HCT116 (cell line): ENCODE measurements at regions not wholly inside any gene's neighbourhood (a gene's known extent, or its start where the extent isn't known, plus 50 kb on each side); places are given as distances from the start of the nearest gene placed in this dataset.

ENCODE experiments used
- ATAC-seq: fragments of 200-7000 bp; cut with Tn5 transposase; 2 replicates; pipeline ENCODE4 v1.9.1; 2020; ENCODE audit warnings: mild to moderate bottlenecking, moderate library complexity
- BruUV-seq: library from RNA; stranded (reverse); fragments of 400-500 nt; replicated peaks from 2 replicates; lab custom pipeline; 2021; lab: Mats Ljungman, UMichigan
- CTCF ChIA-PET: fragments of 300-600 bp; sonication (Branson Sonifier 250); formaldehyde crosslinking; loops from one replicate; lab custom pipeline; 2021; ENCODE audit warnings: antibody characterized with exemption; lab: Charles Lee
- POLR2A ChIA-PET: fragments of 300-600, 350-600 bp; sonication (Branson Sonifier 250); formaldehyde crosslinking; loops from one replicate; lab custom pipeline; 2021; ENCODE audit warnings: antibody characterized with exemption; lab: Charles Lee
- RAD21 ChIA-PET, 2 experiments: fragments of 300-600 bp; sonication (Branson Sonifier 250); formaldehyde crosslinking; loops; one replicate each; lab custom pipeline; 2023; ENCODE audit warnings: low total read pairs in 2 of 2; ENCODE audit not compliant: uncharacterized antibody in 2 of 2, unreplicated experiment in 2 of 2, low non-redundant PET in 1 of 2; lab: Charles Lee
- DNase-seq: peaks from one replicate; pipeline ENCODE4 v3.0.0-alpha.2; 2010; ENCODE audit warnings: low read depth, low spot score
- H2AFZ ChIP-seq: fragments of 200-600 bp; shearing (Covaris generic), sonication (generic); 2 replicates; pipeline ENCODE4 v1.6.1; 2017; ENCODE audit warnings: low read depth, mixed run types, mixed read lengths, antibody characterized with exemption, low read length; ENCODE audit not compliant: poor library complexity, severe bottlenecking
- H3K27ac ChIP-seq: 2 replicates; pipeline ENCODE4 v1.5.1; 2012; ENCODE audit warnings: low read depth, low read length
- H3K27me3 ChIP-seq: fragments of 200-600 bp; sonication (generic); 2 replicates; pipeline ENCODE4 v1.6.1; 2016; ENCODE audit warnings: mixed run types, low read length, mixed read lengths; ENCODE audit not compliant: insufficient read depth
- H3K36me3 ChIP-seq, 2 experiments: fragments of 200-500 bp in 1 of 2; fragments of 200-600 bp in 1 of 2; sonication (Bioruptor generic) in 1 of 2; sonication (generic) in 1 of 2; 2 replicates each; pipeline versions ENCODE4 v1.5.1 to v1.6.1; 2014 to 2016; ENCODE audit warnings: low read length in 2 of 2, inconsistent platforms in 1 of 2, mixed read lengths in 1 of 2, mixed run types in 1 of 2; ENCODE audit not compliant: insufficient read depth in 2 of 2, control insufficient read depth in 1 of 2
- H3K4me1 ChIP-seq, 2 experiments: fragments of 200-600 bp in 1 of 2; sonication (generic) in 1 of 2; 2 replicates each; pipeline versions ENCODE4 v1.5.1 to v1.6.1; 2012 to 2017; ENCODE audit warnings: low read length in 2 of 2, inconsistent platforms in 1 of 2, mild to moderate bottlenecking in 1 of 2, mixed read lengths in 1 of 2, mixed run types in 1 of 2, moderate library complexity in 1 of 2; ENCODE audit not compliant: insufficient read depth in 2 of 2, control insufficient read depth in 1 of 2
- H3K4me2 ChIP-seq: fragments of 200-600 bp; sonication (generic); 2 replicates; pipeline ENCODE4 v1.6.1; 2017; ENCODE audit warnings: mixed run types, low read length, mixed read lengths
- H3K4me3 ChIP-seq, 2 experiments: fragments of 200-600 bp in 1 of 2; sonication (generic) in 1 of 2; replicated peaks in 1 of 2; 2 replicates each; pipeline ENCODE4 v1.5.1; 2011 to 2016; ENCODE audit warnings: low read length in 2 of 2, control low read depth in 1 of 2, low read depth in 1 of 2, mild to moderate bottlenecking in 1 of 2, mixed read lengths in 1 of 2, mixed run types in 1 of 2
- H3K79me2 ChIP-seq: fragments of 200-600 bp; sonication (generic); 2 replicates; pipeline ENCODE4 v1.6.1; 2017; ENCODE audit warnings: mild to moderate bottlenecking, mixed run types, low read length, moderate library complexity, mixed read lengths; ENCODE audit not compliant: insufficient read depth
- H3K9ac ChIP-seq: fragments of 200-600 bp; sonication (generic); 2 replicates; pipeline ENCODE4 v1.6.1; 2016; ENCODE audit warnings: low read length, mixed read lengths
- H3K9me2 ChIP-seq: fragments of 200-600 bp; sonication (generic), shearing (Covaris generic); 2 replicates; pipeline ENCODE4 v1.6.1; 2017; ENCODE audit warnings: mixed run types, mild to moderate bottlenecking, moderate library complexity; ENCODE audit not compliant: insufficient read depth
- H3K9me3 ChIP-seq, 2 experiments: fragments of 200-500 bp in 1 of 2; fragments of 200-600 bp in 1 of 2; sonication (Bioruptor generic) in 1 of 2; sonication (generic) in 1 of 2; 2 replicates each; pipeline ENCODE4 v1.6.1; 2014 to 2017; ENCODE audit warnings: low read length in 2 of 2, mixed read lengths in 2 of 2, inconsistent platforms in 1 of 2, low read depth in 1 of 2, mild to moderate bottlenecking in 1 of 2, mixed run types in 1 of 2, moderate library complexity in 1 of 2; ENCODE audit not compliant: control insufficient read depth in 1 of 2, insufficient read depth in 1 of 2
- H4K20me1 ChIP-seq: fragments of 200-600 bp; sonication (generic), shearing (Covaris generic); 2 replicates; pipeline ENCODE4 v1.6.1; 2017; ENCODE audit warnings: mixed run types, mild to moderate bottlenecking, moderate library complexity; ENCODE audit not compliant: insufficient read depth
- POLR2AphosphoS5 ChIP-seq: IDR thresholded peaks from 2 replicates; pipeline ENCODE4 v1.6.1; 2011; ENCODE audit warnings: mild to moderate bottlenecking, low read depth, low read length, moderate library complexity
- SP1 ChIP-seq: IDR thresholded peaks from 2 replicates; pipeline ENCODE4 v1.6.1; 2012; ENCODE audit warnings: low read depth
- SRF ChIP-seq: IDR thresholded peaks from 2 replicates; pipeline ENCODE4 v1.6.1; 2012; ENCODE audit warnings: low read depth
- ZNF274 ChIP-seq: fragments of 200-500 bp; sonication (Bioruptor generic); IDR thresholded peaks from 2 replicates; pipeline ENCODE4 v1.6.1; 2014; ENCODE audit warnings: mild to moderate bottlenecking, low read depth, low read length, inconsistent platforms
- intact Hi-C: fragments of 100-400 bp; cut with micrococcal nuclease; formaldehyde crosslinking; loops from 2 replicates; pipeline ENCODE4 v1.10.0; 2022
- TF ChIP-seq, protein P1 (sequence below): IDR thresholded peaks from 2 replicates; pipeline ENCODE4 v1.6.1; 2012

DNA sequence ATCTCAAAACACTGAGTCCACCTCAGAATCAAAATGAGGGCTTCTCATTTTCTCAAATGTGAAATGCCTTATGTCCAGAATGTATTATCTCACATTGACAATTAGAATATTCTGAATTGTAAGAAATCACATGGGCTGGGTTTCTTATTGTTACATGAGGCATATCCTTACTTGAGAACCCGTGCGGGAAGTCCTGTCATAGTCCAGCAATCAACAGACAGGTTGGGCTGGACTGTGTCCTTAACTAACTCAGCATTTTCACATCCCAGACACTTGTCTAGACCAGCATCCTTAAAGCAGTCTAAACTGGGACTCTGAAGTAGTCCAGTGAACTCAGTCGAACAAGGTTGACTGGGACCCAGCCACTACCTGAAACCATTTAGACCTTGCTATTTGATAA, 267.6 kb downstream of the CETN3 start:
- Histone ChIP-seq H3K9ac (no peak overlapping the region), H3K79me2 (no peaks in the 10 kb centered on the region), H3K4me1 (no peaks in the 10 kb centered on the region), H3K27ac (no peak overlapping the region), H3K4me2 (no peak overlapping the region), H3K27me3 (no peaks in the 10 kb centered on the region), H2AFZ (no peak overlapping the region), H3K9me2 (no peaks in the 10 kb centered on the region), H3K36me3 (no peaks in the 10 kb centered on the region), H4K20me1 (no peaks in the 10 kb centered on the region), H3K4me3 (no peak overlapping the region), H3K9me3 (no peaks in the 10 kb centered on the region)
- intact Hi-C loops: no loop called here
- BruUV-seq: no TSS peak
- DNase-seq (no peak), ATAC-seq (no peak)
- POLR2A ChIA-PET: no interaction called here
- RAD21 ChIA-PET: no interaction called here
- CTCF ChIA-PET: no interaction called here
- TF ChIP-seq SP1: no peak

DNA sequence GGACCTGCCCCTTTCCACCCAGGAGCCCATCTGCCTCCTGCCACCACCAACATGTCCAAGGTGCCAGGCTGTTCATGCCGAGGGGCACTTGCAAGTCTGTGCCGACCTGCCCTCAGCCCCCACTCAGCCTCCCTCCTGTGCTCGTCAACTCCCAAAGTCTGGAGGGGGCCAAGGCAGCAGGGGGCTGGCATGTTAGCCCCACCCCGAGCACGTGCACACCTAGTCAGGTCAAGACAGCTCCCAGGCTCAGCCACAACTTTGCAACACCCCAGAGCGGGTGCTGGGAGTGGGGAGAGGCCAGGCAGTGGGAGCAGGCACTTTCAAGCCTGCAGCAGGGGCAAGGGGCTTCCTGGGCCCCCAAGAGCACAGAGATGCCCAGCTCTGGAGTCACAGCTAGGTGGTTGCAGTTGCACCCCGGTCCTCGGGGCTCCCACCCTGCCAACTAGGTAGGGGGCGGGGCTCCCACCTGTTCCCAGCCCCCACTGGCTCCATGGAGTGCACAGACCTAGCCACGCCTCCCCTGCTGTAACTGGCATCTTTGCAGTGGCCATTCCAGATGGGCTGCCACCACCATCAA, 272.5 kb downstream of the CETN3 start:
- intact Hi-C loops: loop anchor here (1.0 kb wide), 1 partner anchor 128 kb away; no protein-coding TSS in a partner anchor
- Histone ChIP-seq H3K4me2 (no peak overlapping the region), H3K4me1 (peaks cover 0 to 3% of the 10 kb centered on the region in 2 experiments; a peak in 1 of 4 replicates), H3K9me3 (no peaks in the 10 kb centered on the region), H3K4me3 (no peak overlapping the region), H3K27ac (no peak overlapping the region), H3K9me2 (no peaks in the 10 kb centered on the region), H3K9ac (no peak overlapping the region), H3K27me3 (no peaks in the 10 kb centered on the region), H4K20me1 (no peaks in the 10 kb centered on the region), H3K36me3 (no peaks in the 10 kb centered on the region), H2AFZ (no peak overlapping the region), H3K79me2 (no peaks in the 10 kb centered on the region)
- ChIA-PET CTCF (no interaction called here), POLR2A (no interaction called here), RAD21 (no interaction called here)
- no peak for ATAC-seq
- no peak for DNase-seq
- BruUV-seq: no TSS peak
- TF ChIP-seq POLR2AphosphoS5 (no peak), SRF (no peak), ZNF274 (no peak)
- TF ChIP-seq, protein P1, sequence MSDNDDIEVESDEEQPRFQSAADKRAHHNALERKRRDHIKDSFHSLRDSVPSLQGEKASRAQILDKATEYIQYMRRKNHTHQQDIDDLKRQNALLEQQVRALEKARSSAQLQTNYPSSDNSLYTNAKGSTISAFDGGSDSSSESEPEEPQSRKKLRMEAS: no peak
